GM21717 (cell line): ENCODE measurements at regions not wholly inside any gene's neighbourhood (a gene's known extent, or its start where the extent isn't known, plus 50 kb on each side); places are given as distances from the start of the nearest gene placed in this dataset.

ENCODE experiments used
- ATAC-seq: cut with Tn5 transposase; IDR thresholded peaks from one replicate; pipeline ENCODE4 v1.9.1; 2021; ENCODE audit warnings: mild to moderate bottlenecking, moderate library complexity; ENCODE audit not compliant: unreplicated experiment

- ATAC-seq: no peak
Measured at GRCh38 chr15:58294681-58295254, 137.0 kb upstream of the LIPC start.

- ATAC-seq: no peak
Measured at GRCh38 chr15:58295637-58296215, 136.1 kb upstream of the LIPC start.

- no peak for ATAC-seq
Measured at GRCh38 chr15:58296276-58296675, 135.5 kb upstream of the LIPC start.

- ATAC-seq: no peak
Measured at GRCh38 chr15:58297639-58298038, 134.2 kb upstream of the LIPC start.

- ATAC-seq: no peak
Measured at GRCh38 chr15:58298879-58299850, 132.6 kb upstream of the LIPC start.

- no peak for ATAC-seq
Measured at GRCh38 chr15:58302832-58303231, 129.0 kb upstream of the LIPC start.

GRCh38 chr15:58303236-58303635 is 128.6 kb upstream of the LIPC start:
- no peak for ATAC-seq

GRCh38 chr15:58306591-58307312 is 125.0 kb upstream of the LIPC start:
- no peak for ATAC-seq

- ATAC-seq: no peak
Measured at GRCh38 chr15:58307313-58307961, 124.4 kb upstream of the LIPC start.

GRCh38 chr15:58308742-58309355 is 122.9 kb upstream of the LIPC start:
- no peak for ATAC-seq

GRCh38 chr15:58309963-58310928 is 121.5 kb upstream of the LIPC start:
- no peak for ATAC-seq

- ATAC-seq: no peak
Measured at GRCh38 chr15:58311556-58311955, 120.2 kb upstream of the LIPC start.

GRCh38 chr15:58312031-58312430 is 119.8 kb upstream of the LIPC start:
- ATAC-seq: no peak

- no peak for ATAC-seq
Measured at GRCh38 chr15:58313304-58313703, 118.5 kb upstream of the LIPC start.

GRCh38 chr15:58313810-58314592 is 117.8 kb upstream of the LIPC start:
- no peak for ATAC-seq

- no peak for ATAC-seq
Measured at GRCh38 chr15:58314593-58315216, 117.1 kb upstream of the LIPC start.

GRCh38 chr15:58318517-58318916 is 113.3 kb upstream of the LIPC start:
- no peak for ATAC-seq

- ATAC-seq: no peak
Measured at GRCh38 chr15:58321034-58321433, 110.8 kb upstream of the LIPC start.
